CD4-positive, alpha-beta T cell treated with Interleukin-12 subunit alpha and Interleukin-12 subunit beta, for 1 hour (primary cell): ENCODE measurements at regions not wholly inside any gene's neighbourhood (a gene's known extent, or its start where the extent isn't known, plus 50 kb on each side); places are given as distances from the start of the nearest gene placed in this dataset.

Source experiments
- DNase-seq: peaks from one replicate; pipeline ENCODE4 v3.0.0-alpha.2; 2020

DNA sequence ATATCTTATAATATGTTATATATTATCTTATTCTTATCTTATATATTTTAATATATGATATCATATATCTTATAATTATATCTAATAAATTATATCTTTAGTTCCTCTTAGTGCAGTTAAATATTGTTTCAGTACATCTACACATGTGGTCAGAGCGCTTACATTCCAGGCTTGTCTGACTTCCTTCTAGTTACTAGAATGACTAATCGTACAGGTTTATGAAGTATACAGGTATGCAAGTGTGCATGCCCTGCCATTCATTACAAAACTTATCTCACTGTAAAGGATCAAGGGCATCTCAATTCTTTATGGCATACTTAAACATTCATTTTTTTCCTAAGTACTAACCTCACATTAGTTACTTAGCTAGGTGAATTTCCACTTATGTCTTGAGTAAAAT lies 1278.0 kb upstream of the MAP3K7 start:
- no peak for DNase-seq

DNA sequence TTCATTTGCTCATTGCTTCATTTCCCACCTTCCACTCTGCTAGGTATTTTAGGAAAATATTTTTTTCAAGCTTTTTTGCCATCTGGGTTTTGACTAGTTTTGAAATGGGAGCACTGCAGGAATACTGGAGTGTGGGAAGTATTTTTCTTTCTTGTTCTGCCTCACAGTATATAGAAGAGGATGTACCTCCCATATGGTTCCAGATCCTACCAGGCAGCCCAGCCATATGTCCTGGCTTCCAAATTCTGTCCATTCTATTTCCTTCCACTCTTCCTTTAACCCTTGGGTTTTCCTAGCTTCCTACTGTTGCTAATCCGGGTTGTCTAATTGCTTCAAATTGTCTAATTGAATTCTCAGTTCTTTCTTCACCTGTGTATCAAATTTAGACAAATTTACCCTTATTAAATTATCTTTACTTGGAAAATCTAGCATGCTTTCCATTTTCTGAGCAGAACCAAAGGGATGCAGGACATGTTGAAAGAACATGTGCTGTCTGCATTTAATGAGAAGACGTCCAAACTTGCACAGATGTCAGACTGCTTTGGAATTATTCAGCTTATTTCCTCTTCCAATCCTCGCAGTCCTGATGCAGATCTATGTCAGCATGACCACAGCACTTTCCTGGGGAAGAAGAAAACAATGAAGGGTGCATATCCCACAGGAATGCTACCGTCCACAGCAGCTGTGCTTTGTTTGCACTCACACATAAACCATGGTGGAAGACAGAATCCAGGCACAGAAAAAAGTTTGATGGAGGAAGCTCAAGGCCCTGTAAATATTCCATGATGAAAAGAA lies 1273.9 kb upstream of the MAP3K7 start:
- DNase-seq = no peak

DNA sequence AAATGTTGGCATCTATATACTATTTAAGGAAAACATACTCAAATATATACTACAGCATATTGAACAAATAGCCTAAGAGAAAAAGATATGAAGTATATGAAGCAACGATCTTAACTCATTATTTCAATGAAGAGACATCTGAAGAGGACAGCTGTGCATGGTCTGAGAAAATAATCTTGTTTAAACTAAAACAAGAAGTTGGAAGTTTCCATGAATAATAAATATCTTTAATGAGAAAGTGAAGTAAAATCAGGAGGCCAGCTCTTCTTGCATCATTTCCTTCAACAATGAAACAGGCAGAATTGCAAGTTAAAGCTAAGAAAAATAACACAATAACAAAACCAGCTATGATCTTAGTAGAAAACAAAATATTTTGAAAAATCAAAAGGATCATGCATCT lies 1265.4 kb upstream of the MAP3K7 start:
- DNase-seq = no peak

DNA sequence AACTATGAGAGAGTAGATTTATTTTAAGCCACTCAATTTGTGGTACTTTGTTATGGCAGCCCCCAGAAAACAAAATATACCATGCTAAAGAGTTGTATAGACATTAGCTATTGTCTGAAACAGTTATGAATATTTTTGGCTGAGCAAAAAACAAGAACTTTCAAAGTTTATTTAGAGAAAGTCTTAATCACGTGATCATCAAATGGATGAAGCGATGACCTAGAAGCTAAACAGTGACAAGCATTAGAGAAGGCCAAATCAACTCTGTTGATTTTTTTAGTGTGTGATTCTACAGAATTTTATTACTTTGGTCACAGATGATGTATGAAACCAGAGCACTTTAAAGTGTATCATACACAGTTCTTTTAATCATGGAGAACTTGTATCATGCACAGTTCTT lies 1247.9 kb upstream of the MAP3K7 start:
- no peak for DNase-seq

DNA sequence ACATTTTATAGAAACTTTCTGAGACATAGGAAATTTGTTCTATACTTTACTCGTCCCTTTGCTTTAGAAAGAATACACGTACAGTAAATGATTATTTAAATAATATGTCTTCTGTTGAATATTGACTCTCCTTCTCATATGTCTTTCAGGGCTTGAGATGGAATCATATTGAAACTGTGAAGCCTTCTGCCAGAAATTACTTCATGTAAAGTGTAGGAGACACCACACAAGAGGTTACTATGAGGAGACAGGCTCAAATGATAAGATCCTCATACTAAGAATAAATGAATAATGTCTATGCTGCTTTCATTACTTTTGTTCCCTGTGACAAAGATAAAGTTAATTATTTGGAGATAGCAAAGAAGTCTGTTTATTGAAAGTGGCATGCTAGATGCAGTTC lies 1240.3 kb upstream of the MAP3K7 start:
- no peak for DNase-seq

DNA sequence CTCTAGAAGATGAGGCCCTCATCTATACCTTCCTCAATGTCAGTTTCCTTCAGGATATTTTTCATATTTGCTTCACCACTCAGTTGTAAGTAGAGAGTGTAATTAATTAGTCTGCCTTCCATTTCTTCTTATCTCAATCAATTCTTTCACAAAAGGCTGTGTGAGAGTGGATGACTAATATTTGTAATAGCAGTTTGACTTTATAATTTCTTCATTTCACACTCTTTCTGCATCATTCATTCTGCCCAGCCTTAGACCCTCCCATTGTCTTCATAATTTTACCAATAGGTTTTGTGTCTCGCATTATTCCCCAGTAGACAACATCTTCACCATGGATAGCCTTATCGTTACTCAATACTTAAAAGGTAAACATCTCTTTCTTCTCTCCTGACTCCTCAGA lies 1239.3 kb upstream of the MAP3K7 start:
- DNase-seq = no peak

DNA sequence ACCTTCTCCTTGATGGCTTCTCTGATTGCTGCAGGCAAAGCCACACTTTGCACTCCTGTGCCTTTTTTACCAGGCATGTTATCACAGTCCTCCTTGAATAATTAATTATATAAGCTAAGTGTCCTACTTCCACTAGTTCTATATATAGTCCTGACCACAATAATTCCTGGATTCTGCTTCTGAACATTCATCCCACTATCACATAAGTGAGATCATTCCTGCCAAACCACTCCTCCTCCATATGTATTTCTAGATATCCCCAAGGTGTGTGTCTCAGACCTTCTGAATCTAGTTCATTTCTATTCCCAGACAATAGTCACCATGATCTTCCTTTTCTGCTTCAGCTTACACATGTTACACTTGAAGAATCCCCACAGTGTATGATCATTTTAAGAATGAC lies 1237.5 kb upstream of the MAP3K7 start:
- DNase-seq = no peak

DNA sequence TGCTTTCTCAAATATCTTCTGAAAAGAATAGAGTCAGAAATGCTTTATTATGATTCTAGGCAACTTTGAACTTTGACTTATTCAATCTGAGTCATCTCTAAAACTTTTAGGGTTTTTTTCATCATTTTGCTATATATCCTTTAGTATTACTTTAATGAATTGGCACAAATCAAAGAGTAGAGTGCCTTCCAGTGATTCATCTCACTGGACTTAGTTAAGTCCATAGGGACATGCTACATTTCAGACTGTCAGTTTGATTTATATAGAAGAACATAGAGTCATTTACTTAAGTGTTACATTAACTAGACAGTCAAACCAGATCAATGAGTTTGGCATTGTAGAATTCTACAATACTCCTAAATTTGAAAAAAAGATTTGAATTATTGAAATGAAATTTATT lies 1235.7 kb upstream of the MAP3K7 start:
- DNase-seq = no peak

DNA sequence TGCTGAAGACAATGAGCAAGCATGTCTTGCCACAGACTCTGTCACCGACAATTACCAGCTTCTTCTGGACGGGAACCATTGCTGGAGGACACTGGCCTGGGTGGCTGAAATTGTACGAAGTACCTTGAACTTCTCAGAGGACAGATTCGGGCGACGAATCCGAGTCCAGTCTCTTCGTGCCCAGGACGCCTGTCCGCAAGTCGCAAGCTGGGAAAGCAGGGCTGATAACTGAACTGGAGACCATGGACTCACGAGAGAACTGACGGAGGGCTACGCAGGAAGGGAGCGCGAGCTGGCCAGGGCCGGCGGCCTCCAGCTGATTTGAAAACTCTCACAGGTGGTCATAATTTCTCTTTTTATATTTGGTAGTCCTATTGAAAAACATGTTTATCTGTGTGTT lies 1229.5 kb upstream of the MAP3K7 start:
- no peak for DNase-seq

DNA sequence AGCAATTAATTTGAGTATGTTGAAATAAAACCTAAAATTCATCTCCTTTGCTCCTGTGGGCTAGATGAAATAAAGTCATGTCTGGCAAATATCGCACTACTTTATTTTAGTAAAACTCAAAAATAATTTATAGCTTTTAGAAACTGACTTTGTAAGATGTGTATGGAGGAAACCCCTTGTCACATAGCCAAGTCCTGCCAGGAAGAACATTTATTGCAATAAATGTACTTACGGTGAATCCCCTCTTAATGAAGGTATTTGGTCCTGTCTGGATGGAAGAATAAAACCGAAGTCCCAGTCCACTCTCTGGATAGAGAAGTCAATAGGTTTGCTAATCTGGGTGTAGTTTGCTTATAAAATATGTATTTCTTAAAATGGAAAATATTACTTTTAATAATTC lies 1226.8 kb upstream of the MAP3K7 start:
- no peak for DNase-seq

DNA sequence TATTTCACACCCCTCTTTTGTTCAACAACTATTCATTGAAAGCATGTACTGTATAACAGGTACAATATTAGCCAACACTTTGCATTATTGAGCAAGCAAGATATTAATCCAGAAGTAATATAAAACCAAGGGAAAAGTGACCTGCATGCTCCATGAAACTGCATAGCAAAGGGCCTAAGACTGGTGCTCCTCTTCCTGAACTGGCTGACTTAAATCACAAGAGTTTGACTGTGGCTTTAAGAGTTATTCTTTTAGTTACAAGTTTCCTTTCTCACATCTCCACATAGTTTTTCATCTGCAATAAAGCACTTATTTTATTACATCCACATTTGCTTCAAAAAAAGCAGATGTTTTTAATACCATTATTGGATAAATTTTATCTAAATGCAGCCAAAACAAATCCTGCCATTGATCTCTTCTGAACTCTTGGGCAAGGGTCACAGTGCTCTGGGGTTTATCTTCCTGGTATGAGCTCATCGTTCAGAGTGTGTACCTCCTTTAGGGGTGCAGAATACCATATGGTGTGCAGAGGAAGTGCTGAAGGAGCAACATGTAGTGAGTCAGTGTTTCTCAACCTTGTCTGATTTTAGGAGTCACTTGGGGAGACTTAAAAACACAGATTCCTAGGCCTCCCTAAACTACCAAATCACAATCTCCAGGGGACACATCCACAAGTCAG lies 1225.9 kb upstream of the MAP3K7 start:
- DNase-seq = no peak

DNA sequence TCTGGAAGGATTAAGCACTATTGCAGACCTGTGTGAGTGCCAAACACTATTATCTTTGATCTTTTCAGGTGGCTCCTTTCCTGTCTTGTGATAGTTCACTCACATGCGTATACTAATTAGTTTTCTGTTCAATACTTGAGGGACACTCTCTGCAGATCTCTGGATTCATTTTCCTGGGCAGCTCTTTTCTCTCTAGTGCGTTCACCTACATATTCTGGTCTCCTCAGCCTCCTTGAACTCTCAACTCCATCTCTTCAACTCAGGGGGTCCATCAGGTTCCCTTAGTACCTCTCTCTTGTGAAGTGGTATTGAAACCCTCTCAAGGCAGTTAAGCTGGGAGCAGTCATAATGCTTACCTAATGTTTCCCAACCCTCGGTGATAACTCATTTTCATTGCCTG lies 1218.1 kb upstream of the MAP3K7 start:
- no peak for DNase-seq

DNA sequence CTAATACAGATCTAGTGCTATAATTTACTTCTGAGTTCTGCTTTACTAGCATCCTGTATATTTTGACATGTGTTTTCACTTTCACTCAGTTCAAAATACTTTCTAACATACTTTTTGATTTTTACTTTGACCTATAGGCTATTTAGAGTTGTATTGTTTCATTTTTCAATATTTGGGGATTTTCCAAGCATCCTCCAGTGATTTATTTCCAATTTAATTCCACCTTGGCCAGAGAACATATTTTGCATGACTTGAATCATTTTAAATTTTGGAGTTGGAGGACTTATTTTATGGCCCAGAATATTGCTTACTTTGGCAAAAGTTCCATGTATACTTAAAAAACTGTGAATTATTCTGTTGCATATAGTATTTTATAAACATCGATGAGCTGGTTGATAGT lies 1215.6 kb upstream of the MAP3K7 start:
- DNase-seq = no peak

DNA sequence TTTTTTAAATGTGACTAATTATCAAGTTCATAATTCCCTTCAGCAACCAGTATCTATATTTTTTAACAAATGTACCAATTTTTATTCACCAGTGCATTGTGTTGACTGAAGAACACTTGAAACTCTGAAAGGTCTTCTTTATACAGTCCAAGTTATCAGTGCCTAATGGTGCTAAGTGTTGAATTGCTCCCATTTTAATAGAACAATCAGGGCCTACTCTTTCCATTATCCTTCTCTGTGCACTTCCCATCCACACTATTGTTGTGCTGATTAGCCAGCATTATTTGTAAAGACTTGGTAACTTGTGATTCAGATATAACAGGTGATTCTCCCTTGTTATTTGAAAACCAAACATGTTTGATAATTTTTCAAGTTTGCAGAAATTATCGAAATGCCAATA lies 1209.7 kb upstream of the MAP3K7 start:
- no peak for DNase-seq

DNA sequence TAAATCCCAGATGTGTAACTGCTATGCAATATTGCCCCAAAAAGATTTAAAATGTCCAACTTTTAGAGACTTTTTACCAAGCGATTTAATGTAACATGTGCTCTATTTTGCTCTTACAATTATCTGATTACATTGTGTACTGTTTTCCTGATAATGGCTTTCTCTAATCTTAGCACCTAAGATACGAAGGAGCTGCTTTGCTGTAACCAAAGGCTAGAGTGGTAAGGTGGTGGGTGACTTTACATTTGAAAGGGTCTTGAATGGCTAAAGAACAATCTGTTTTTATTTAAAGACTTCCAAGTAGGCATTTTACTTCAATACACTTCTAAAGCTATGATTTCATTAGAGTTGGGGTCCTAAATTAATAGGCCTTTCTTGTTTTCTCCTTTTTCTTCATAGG lies 1201.6 kb upstream of the MAP3K7 start:
- no peak for DNase-seq

DNA sequence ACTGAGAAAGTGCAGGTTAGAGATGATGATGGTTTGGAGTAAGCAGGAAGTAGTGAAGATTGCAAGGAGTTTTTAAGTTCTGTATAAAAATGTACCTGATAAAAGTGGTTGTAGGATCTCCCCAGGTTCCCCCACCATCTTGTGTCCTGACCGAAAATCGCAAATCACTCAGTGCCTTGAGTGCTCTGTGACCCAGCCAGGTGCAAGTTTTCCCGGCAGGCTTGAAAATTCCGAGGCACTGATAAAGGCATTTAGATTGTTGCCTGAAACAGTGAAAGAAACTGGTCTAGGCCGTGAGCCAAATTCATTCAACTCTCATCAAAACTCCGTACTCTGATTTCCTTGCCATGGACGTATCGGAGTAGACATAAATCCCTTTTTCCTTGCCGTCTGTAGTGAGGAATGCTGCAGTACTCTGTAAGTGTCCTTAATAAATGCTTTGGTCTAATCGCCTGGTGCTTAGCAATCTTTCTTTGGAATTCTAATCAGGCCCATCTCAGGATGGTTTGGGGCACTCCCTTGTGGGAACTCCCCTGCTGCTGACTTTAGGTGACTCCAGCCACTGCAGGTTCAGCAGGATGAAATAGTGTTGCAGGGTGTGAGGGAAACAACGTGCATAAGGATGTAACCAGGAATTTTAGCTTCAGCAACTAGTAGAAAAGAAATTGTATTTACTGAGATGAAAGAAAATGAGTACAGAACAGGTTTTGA lies 1199.8 kb upstream of the MAP3K7 start:
- DNase-seq = no peak

DNA sequence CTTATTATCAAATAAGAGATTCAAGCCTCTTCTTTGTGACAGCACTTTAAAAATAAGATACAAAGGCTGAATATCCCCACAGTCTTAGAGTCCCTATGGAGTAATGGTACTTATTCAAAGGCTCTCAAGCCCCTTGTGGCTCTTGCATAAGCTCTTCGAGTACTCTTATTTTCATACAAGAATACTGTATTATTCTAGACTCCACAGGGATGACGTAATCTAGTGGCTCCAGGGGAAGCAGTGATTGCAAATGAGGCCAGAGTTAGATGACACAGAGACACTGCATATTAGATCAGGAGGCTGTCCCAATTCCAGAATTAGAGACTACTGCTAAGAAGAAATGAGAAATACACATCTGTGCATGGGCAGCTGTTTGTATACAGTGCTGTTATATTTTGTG lies 1195.9 kb upstream of the MAP3K7 start:
- no peak for DNase-seq

DNA sequence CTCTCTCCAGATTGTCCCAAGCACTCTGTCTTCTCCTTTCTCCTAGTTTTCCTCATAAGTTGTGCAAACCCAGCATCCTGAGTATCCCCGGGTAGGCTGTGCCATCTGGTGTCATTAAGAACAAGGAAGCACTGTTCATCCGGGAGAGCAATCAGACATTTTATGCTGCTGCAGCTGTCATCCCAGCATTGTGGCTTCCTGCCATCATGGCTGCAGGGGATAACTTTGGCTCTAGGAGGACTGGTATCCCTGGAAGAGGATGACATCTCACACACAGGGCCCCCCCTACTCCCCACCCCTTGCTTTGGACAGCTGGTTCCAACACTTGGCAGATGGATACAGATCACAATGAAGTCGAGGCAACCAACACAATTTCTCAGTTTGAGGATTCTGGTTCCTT lies 1195.1 kb upstream of the MAP3K7 start:
- no peak for DNase-seq

DNA sequence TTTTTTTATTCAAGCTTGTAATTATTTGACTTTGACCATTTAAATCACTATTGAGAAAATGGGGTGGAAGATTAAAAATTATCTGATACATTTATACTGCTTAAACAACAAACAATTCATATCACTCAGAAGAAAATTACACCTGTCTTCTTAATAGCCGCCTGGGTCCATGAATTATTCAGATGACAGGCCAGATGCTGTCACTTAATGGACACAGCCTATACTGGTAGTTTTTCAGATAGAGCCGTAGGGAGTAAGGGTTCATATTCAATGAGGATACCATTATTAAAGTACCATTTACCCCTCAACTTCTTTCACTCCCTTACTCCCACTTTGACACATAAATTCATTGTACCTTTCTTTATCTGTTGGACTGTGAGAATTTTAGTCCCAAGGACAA lies 1193.4 kb upstream of the MAP3K7 start:
- no peak for DNase-seq

DNA sequence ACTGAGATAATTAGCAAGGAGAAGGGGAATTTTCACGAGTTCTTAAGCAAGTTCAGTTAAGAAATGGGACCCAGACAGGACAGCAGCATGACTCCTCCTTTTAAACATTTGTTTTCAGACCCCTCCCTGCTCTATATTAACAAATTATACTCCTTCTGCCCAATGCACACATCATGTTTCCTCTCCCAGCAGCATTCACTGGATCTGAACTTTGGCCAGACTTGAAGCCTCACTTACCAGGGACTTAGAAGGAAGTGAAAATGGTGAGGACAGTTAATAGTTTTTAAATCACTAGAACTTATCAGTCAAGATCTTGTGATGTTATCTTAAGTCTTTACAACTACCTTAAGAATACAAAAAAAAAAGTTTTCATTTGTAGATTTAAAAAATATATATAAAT lies 1174.7 kb upstream of the MAP3K7 start:
- DNase-seq = no peak

DNA sequence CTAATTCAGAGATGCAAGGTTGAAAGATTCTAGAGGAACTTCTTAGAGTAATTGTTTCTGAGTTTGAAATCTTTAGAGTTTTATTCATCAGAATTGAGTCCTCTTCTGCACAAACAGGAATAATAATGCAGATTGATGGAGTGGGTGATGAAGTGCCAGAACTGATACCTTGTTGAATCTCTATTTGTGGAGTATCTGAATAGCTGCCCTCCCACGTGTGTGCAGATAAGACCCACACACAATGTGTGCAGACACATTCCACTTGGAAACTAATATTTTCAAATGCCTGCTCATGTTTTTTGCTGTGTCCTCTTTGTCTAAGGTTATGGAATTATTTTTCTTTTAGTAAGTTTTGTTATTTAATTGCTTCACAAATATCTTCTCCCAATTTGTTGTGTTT lies 1167.8 kb upstream of the MAP3K7 start:
- no peak for DNase-seq

DNA sequence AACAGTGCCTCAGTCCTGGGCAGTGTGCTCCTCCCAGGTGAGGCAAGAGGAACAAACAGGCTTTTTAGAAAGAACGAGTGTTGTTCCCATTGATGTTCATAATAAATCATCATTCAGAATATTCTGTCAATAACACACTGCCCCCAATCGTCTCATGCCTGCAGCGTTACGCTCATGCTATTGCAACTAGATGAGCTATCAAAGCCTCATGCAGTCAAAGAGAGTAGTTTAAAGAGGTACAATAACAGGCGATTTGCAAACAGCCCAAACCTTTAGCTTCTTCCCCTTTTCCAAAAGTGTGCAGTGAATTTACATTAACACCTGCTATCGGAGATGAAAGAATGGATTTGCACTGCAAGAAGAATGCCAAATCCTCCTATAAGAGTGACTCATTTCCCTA lies 1164.7 kb upstream of the MAP3K7 start:
- no peak for DNase-seq

DNA sequence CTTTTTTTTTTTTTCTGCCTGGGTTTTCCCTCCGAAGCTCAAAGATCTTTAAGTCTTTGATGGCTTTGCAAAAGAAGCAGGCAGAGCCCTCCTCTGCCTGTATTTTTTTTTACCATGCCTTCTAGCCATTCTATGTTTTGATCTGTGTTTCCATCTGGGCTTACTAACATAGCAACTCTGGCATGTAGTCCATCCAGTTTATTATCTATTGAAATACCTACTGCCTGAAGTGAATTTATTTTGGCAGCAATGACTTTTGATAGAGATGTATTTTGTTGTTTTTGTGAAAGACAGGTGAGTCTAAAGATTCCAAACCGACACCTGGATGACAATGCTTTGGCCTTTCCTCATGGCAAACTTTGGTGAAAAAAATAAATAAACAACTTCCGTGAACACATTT lies 1157.7 kb upstream of the MAP3K7 start:
- no peak for DNase-seq

DNA sequence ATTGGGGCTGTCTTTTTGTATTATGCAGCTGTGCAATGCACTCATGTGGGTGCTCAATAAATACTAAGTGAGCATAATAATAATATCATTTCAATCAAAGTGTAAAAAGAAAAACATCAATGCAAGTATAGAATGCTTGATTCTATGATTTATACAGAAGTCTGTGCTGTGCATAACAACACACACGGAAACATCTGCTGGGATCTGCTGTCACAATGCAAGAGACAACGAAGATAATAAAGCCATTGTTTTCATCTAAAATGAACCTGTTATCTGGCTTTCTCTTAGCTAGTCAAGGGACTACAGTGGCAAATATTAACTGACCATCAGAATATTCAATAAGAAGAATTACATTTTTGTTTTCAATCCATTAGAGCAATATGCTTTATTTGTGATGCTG lies 1156.9 kb upstream of the MAP3K7 start:
- no peak for DNase-seq
